Esophagus muscularis mucosa (tissue), 4 donors: ENCODE measurements at regions not wholly inside any gene's neighbourhood (a gene's known extent, or its start where the extent isn't known, plus 50 kb on each side); places are given as distances from the start of the nearest gene placed in this dataset.

Experiments
- EP300 ChIP-seq: sonication (generic); formaldehyde crosslinking; IDR thresholded peaks from one replicate; pipeline ENCODE4 v1.6.1; 2017; ENCODE audit warnings: antibody characterized with exemption
- POLR2A ChIP-seq: fragments of 450-650 bp; IDR thresholded peaks from one replicate; pipeline ENCODE4 v1.6.1; 2017; ENCODE audit warnings: antibody characterized with exemption, moderate library complexity, mild to moderate bottlenecking, low read depth
- POLR2AphosphoS5 ChIP-seq, 2 donors: sonication (generic); formaldehyde crosslinking; IDR thresholded peaks; one replicate each; pipeline ENCODE4 v1.6.1; 2017; ENCODE audit warnings: antibody characterized with exemption in 2 of 2
- TF ChIP-seq, protein P1 (sequence below), 3 experiments: fragments of 200-600 bp in 2 of 3; fragments of 450-650 bp in 1 of 3; sonication (generic) in 2 of 3; IDR thresholded peaks; one replicate each; pipeline ENCODE4 v1.5.1; 2017 to 2019; ENCODE audit warnings: antibody characterized with exemption in 3 of 3, mild to moderate bottlenecking in 2 of 3, moderate library complexity in 1 of 3

DNA sequence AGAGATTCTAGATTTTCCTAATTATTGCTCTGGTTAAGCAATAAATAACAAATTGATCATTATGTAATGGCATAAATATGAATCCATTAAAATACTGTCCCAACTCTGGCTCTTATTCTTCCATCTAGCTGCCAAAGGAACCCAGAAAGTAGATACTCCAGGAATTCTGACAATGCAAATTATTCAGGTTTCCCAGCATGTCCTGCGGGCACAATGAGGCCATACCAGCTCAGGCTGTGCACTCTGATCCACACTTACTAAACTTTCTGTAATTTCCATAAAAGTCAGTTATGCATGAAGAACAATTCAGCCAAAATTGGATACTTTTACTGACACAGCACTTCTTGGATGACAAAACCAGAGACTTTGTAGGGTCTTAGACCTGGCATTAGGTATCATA, 576.3 kb downstream of the KCNH5 start:
- TF ChIP-seq, protein P1, sequence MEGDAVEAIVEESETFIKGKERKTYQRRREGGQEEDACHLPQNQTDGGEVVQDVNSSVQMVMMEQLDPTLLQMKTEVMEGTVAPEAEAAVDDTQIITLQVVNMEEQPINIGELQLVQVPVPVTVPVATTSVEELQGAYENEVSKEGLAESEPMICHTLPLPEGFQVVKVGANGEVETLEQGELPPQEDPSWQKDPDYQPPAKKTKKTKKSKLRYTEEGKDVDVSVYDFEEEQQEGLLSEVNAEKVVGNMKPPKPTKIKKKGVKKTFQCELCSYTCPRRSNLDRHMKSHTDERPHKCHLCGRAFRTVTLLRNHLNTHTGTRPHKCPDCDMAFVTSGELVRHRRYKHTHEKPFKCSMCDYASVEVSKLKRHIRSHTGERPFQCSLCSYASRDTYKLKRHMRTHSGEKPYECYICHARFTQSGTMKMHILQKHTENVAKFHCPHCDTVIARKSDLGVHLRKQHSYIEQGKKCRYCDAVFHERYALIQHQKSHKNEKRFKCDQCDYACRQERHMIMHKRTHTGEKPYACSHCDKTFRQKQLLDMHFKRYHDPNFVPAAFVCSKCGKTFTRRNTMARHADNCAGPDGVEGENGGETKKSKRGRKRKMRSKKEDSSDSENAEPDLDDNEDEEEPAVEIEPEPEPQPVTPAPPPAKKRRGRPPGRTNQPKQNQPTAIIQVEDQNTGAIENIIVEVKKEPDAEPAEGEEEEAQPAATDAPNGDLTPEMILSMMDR (IDR thresholded peaks at IDR 0.05) = no peak
- TF ChIP-seq POLR2AphosphoS5 (IDR thresholded peaks at IDR 0.05) (no peak), POLR2A (no peak), EP300 (no peak)
